ENCODE measurements at regions not wholly inside any gene's neighbourhood (a gene's known extent, or its start where the extent isn't known, plus 50 kb on each side); places are given as distances from the start of the nearest gene placed in this dataset.

GRCh38 chr15:35756623-35757022 lies 210.7 kb upstream of the DPH6 start:
- H3K4me3 ChIP-seq (ENCODE audit: control extremely low read depth in 1 of 5, extremely low read depth in 1 of 5, insufficient read depth in 1 of 5, low read depth in 2 of 5, low read length in 4 of 5): no peak overlapping the region

GRCh38 chr15:35757361-35757760 lies 211.4 kb upstream of the DPH6 start:
- TF ChIP-seq CTCF (IDR thresholded peaks at IDR 0.05): no peak
- no peak for TF ChIP-seq EZH2 (IDR thresholded peaks at IDR 0.05; ENCODE audit: borderline replicate concordance, insufficient read depth, low read depth, low read length, poor library complexity, severe bottlenecking)
- Mint-ChIP-seq H3K9me3 (ENCODE audit: insufficient read depth) (no peaks in the 10 kb centered on the region), H3K27ac (no peak overlapping the region), H3K4me3 (no peak overlapping the region), H3K4me1 (no peaks in the 10 kb centered on the region), H3K27me3 (no peaks in the 10 kb centered on the region)
- H3K36me3 ChIP-seq (replicated peaks in 1 of 2; ENCODE audit: control extremely low read depth in 1 of 2, control insufficient read depth in 1 of 2, extremely low read depth in 1 of 2, insufficient read depth in 2 of 2, low read length in 1 of 2): no peaks in the 10 kb centered on the region
- ChIA-PET CTCF (no interaction called here), POLR2A (no interaction called here)
- H3K27me3 ChIP-seq (replicated peaks in 1 of 4; ENCODE audit: control extremely low read depth in 1 of 4, control insufficient read depth in 3 of 4, insufficient read depth in 4 of 4, low read length in 3 of 4): no peaks in the 10 kb centered on the region
- H3K79me2 ChIP-seq (ENCODE audit: control insufficient read depth, insufficient read depth, low read length): no peaks in the 10 kb centered on the region
- no peak overlapping the region for H3K4me2 ChIP-seq (replicated peaks; ENCODE audit: low read depth, low read length, poor library complexity, severe bottlenecking)
- DNase-seq: no peak
- no peaks in the 10 kb centered on the region for H3K4me1 ChIP-seq (ENCODE audit: control insufficient read depth in 2 of 2, insufficient read depth in 2 of 2, low read length in 2 of 2)
- intact Hi-C loops (cut with micrococcal nuclease): no loop called here
- no CpG with 5 or more reads among the region's 2 CpGs for WGBS (ENCODE audit: insufficient coverage)
- no peak overlapping the region for H3K9ac ChIP-seq (ENCODE audit: low read length)
- no peak overlapping the region for H3K27ac ChIP-seq (ENCODE audit: low read length in 2 of 2)
- no peak overlapping the region for H3K4me3 ChIP-seq (ENCODE audit: control extremely low read depth in 1 of 5, extremely low read depth in 1 of 5, insufficient read depth in 1 of 5, low read depth in 2 of 5, low read length in 4 of 5)
- H4K20me1 ChIP-seq (ENCODE audit: control insufficient read depth, insufficient read depth, low read length, poor library complexity, severe bottlenecking): no peaks in the 10 kb centered on the region
- no peak overlapping the region for H2AFZ ChIP-seq (ENCODE audit: insufficient read depth, low read depth, low read length, poor library complexity, severe bottlenecking)
- no peak for ATAC-seq (ENCODE audit: low read depth)
- no peaks in the 10 kb centered on the region for H3K9me3 ChIP-seq (ENCODE audit: control extremely low read depth in 1 of 3, control insufficient read depth in 2 of 3, insufficient read depth in 1 of 3, low read length in 2 of 3)

More at GRCh38 chr15:35756623-35757022, 210.7 kb upstream of the DPH6 start:
- CTCF ChIA-PET: interaction anchor here (1.9 kb wide), 1 partner anchor 11 kb away, joined by 5 read pairs; no protein-coding TSS in a partner anchor
- no peaks in the 10 kb centered on the region for H3K27me3 ChIP-seq (replicated peaks in 1 of 4; ENCODE audit: control extremely low read depth in 1 of 4, control insufficient read depth in 3 of 4, insufficient read depth in 4 of 4, low read length in 3 of 4)
- POLR2A ChIA-PET: no interaction called here
- DNase-seq (no peak), ATAC-seq (ENCODE audit: low read depth) (no peak)
- H3K4me2 ChIP-seq (replicated peaks; ENCODE audit: low read depth, low read length, poor library complexity, severe bottlenecking): no peak overlapping the region
- no peak overlapping the region for H2AFZ ChIP-seq (ENCODE audit: insufficient read depth, low read depth, low read length, poor library complexity, severe bottlenecking)
- H3K9me3 ChIP-seq (ENCODE audit: control extremely low read depth in 1 of 3, control insufficient read depth in 2 of 3, insufficient read depth in 1 of 3, low read length in 2 of 3): no peaks in the 10 kb centered on the region
- TF ChIP-seq CTCF (IDR thresholded peaks at IDR 0.05): no peak
- TF ChIP-seq EZH2 (IDR thresholded peaks at IDR 0.05; ENCODE audit: borderline replicate concordance, insufficient read depth, low read depth, low read length, poor library complexity, severe bottlenecking): no peak
- no peaks in the 10 kb centered on the region for H4K20me1 ChIP-seq (ENCODE audit: control insufficient read depth, insufficient read depth, low read length, poor library complexity, severe bottlenecking)
- H3K4me1 Mint-ChIP-seq: no peaks in the 10 kb centered on the region
- H3K4me1 ChIP-seq (ENCODE audit: control insufficient read depth in 2 of 2, insufficient read depth in 2 of 2, low read length in 2 of 2): no peaks in the 10 kb centered on the region
- no CpG with 5 or more reads among the region's 3 CpGs for WGBS (ENCODE audit: insufficient coverage)
- no peaks in the 10 kb centered on the region for H3K79me2 ChIP-seq (ENCODE audit: control insufficient read depth, insufficient read depth, low read length)
- H3K27ac ChIP-seq (ENCODE audit: low read length in 2 of 2): no peak overlapping the region
- no peak overlapping the region for H3K9ac ChIP-seq (ENCODE audit: low read length)
- intact Hi-C loops (cut with micrococcal nuclease): no loop called here
- H3K9me3 Mint-ChIP-seq (ENCODE audit: insufficient read depth): no peaks in the 10 kb centered on the region
- no peak overlapping the region for H3K27ac Mint-ChIP-seq
- H3K36me3 ChIP-seq (replicated peaks in 1 of 2; ENCODE audit: control extremely low read depth in 1 of 2, control insufficient read depth in 1 of 2, extremely low read depth in 1 of 2, insufficient read depth in 2 of 2, low read length in 1 of 2): no peaks in the 10 kb centered on the region
- H3K27me3 Mint-ChIP-seq: no peaks in the 10 kb centered on the region
- H3K4me3 Mint-ChIP-seq: no peak overlapping the region
